ES-I3 (cell line): ENCODE measurements at regions not wholly inside any gene's neighbourhood (a gene's known extent, or its start where the extent isn't known, plus 50 kb on each side); places are given as distances from the start of the nearest gene placed in this dataset.

ENCODE experiments used
- H3K36me3 ChIP-seq: 2 replicates; pipeline ENCODE4 v1.6.1; 2013; ENCODE audit warnings: mild to moderate bottlenecking, low read length, control low read depth, moderate library complexity; ENCODE audit not compliant: insufficient read depth
- H3K4me1 ChIP-seq: 2 replicates; pipeline ENCODE4 v1.6.1; 2013; ENCODE audit warnings: mild to moderate bottlenecking, control low read depth, low read length; ENCODE audit not compliant: insufficient read depth
- H3K9ac ChIP-seq: 2 replicates; pipeline ENCODE4 v1.6.1; 2013; ENCODE audit warnings: low read depth, mild to moderate bottlenecking, low read length, moderate library complexity
- H3K9me3 ChIP-seq: 2 replicates; pipeline ENCODE4 v1.6.1; 2013; ENCODE audit warnings: mild to moderate bottlenecking, low read length, moderate library complexity; ENCODE audit not compliant: control insufficient read depth, insufficient read depth

DNA sequence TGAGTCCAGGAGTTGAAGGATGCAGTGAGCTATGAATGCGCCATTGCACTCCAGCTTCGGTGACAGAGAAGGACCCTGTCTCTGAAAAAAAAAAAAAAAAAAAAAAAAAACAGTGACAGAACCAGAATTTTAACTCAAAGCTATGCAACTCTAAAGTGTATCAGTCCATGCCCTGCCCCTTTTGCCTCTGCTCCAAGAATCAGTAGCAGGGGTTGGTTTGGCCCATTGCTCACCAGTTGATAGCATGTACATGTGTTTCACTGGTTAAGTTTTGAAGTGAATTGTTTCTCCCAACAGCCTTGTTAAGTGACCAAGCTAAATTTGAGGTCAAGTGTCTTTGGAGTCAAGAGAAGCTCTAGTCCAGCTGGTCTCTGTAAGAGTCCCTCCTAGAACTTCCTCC, 245.9 kb downstream of the PLPP3 start:
- peaks cover 12% of the 10 kb centered on the region; the same call in 1 of the 2 replicates for H3K4me1 ChIP-seq
- no peaks in the 10 kb centered on the region for H3K36me3 ChIP-seq
- H3K9me3 ChIP-seq = no peaks in the 10 kb centered on the region
- H3K9ac ChIP-seq = no peak overlapping the region

- no peak overlapping the region for H3K9ac ChIP-seq
- no peaks in the 10 kb centered on the region for H3K36me3 ChIP-seq
- no peaks in the 10 kb centered on the region for H3K9me3 ChIP-seq
- H3K4me1 ChIP-seq = peaks cover 12% of the 10 kb centered on the region; the same call in 1 of the 2 replicates
These were observed 247.3 kb downstream of the PLPP3 start for GRCh38 chr1:56331892-56332567.

- Histone ChIP-seq H3K4me1 (peaks cover 12% of the 10 kb centered on the region; the same call in 1 of the 2 replicates), H3K36me3 (no peaks in the 10 kb centered on the region), H3K9ac (no peak overlapping the region), H3K9me3 (no peaks in the 10 kb centered on the region)
These were observed 248.0 kb downstream of the PLPP3 start for GRCh38 chr1:56331207-56331891.

GRCh38 chr1:56330391-56331026, 248.9 kb downstream of the PLPP3 start:
- H3K4me1 ChIP-seq = peaks cover 12% of the 10 kb centered on the region; the same call in 1 of the 2 replicates
- no peaks in the 10 kb centered on the region for H3K9me3 ChIP-seq
- no peaks in the 10 kb centered on the region for H3K36me3 ChIP-seq
- no peak overlapping the region for H3K9ac ChIP-seq

- peaks cover 12% of the 10 kb centered on the region; the same call in 1 of the 2 replicates for H3K4me1 ChIP-seq
- H3K9me3 ChIP-seq = no peaks in the 10 kb centered on the region
- H3K9ac ChIP-seq = no peak overlapping the region
- H3K36me3 ChIP-seq = no peaks in the 10 kb centered on the region
These were observed 249.4 kb downstream of the PLPP3 start for GRCh38 chr1:56329970-56330369.

- Histone ChIP-seq H3K4me1 (peaks cover 12% of the 10 kb centered on the region; the same call in 1 of the 2 replicates), H3K9ac (no peak overlapping the region), H3K36me3 (no peaks in the 10 kb centered on the region), H3K9me3 (no peaks in the 10 kb centered on the region)
These were observed 252.2 kb downstream of the PLPP3 start for GRCh38 chr1:56327195-56327594.

DNA sequence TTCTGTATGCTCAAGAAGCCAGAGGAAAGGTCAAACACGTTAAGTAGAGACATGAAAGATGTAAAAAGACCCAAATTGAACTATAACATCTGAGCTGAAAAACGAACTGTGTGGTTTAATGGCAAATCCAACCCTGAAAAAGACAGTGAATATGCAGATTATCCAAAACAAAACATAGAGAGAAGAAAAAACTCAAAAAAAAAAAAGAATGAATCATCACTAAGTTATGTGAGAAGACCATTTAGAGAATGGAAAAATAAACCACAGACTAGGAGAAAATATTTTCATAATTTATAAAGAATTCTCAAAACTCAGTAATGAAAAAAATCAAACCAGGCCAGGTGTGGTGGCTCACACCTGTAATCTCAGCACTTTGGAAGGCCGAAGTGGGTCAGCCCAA, 253.3 kb downstream of the PLPP3 start:
- H3K4me1 ChIP-seq = peaks cover 11% of the 10 kb centered on the region; the same call in 1 of the 2 replicates

GRCh38 chr1:56324504-56324903, 254.9 kb downstream of the PLPP3 start:
- Histone ChIP-seq H3K9me3 (no peaks in the 10 kb centered on the region), H3K9ac (no peak overlapping the region), H3K4me1 (no peaks in the 10 kb centered on the region), H3K36me3 (no peaks in the 10 kb centered on the region)

More for the DNA sequence above, 253.3 kb downstream of the PLPP3 start:
- Histone ChIP-seq H3K36me3 (no peaks in the 10 kb centered on the region), H3K9ac (no peak overlapping the region), H3K9me3 (no peaks in the 10 kb centered on the region)

DNA sequence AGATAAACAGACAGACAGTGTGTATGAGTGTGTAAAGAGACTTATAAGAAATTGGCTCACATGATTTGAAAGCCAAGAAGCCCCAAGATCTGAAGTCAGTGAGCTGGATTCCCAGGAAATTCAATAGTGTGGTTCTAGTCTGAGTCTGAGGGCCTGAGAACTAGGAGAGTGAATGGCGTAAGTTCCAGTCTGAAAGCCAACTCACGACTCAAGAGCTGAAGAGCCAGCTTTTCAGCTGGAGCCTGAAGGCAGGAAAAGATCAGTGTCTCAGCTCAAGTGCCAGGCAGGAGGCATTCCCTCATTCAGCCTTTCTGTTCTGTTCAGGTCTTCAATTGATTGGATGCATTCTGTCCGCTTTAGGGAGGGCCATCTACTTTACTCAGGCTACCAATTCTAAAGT, 257.2 kb downstream of the PLPP3 start:
- no peaks in the 10 kb centered on the region for H3K36me3 ChIP-seq
- no peaks in the 10 kb centered on the region for H3K9me3 ChIP-seq
- H3K9ac ChIP-seq = no peak overlapping the region
- no peaks in the 10 kb centered on the region for H3K4me1 ChIP-seq

DNA sequence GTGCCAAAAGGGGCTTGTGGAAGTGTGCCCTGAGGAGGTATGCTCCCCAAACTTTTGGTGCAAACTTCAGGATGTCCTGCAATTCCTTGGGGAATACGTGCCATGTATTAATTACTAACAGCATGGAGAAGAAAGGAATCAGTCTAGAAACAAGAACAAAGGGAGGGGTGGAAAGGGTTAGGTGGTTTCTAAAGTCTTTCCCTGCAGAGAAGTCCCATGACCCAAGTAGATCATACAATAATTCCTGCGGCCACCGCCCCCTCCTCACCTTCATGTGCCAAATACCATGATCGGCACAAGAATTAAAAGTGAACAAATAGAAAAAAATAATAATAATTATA, 258.2 kb downstream of the PLPP3 start:
- Histone ChIP-seq H3K9me3 (no peaks in the 10 kb centered on the region), H3K36me3 (no peaks in the 10 kb centered on the region), H3K4me1 (no peaks in the 10 kb centered on the region), H3K9ac (no peak overlapping the region)

DNA sequence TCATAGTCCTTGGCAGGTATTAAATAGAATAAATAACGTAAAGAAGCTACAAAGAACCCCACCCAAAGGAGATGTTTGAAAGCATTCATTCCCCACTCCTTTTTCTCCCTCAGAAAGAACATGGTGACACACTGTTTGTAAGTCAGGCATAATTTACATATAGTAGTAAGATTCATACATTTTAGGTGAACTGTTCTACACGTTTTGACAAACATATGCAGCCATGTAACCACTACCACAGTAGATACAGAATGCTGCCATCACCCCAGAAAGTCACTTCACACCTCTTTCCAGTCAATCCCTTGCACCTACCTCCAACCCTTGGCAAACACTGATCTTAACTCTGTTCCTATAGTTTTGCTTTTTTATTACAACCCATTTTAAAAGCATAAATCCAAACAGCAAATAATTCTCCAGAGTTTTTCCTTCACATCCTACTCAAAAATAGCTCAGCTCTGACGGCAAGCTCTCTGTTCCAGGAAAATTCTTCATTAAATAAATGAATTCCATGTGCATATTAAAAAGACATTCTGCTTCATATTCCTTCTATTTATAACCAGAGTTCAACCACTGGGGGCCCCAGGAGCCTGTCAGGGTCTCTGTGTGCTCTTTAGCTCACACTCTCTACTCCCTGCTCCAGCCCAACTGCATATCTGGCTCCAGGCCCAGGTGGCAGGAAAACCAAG, 258.8 kb downstream of the PLPP3 start:
- no peaks in the 10 kb centered on the region for H3K9me3 ChIP-seq
- H3K4me1 ChIP-seq = no peaks in the 10 kb centered on the region
- H3K36me3 ChIP-seq = no peaks in the 10 kb centered on the region
- no peak overlapping the region for H3K9ac ChIP-seq

GRCh38 chr1:56317722-56318121, 261.6 kb downstream of the PLPP3 start:
- Histone ChIP-seq H3K36me3 (no peaks in the 10 kb centered on the region), H3K9ac (no peak overlapping the region), H3K4me1 (no peaks in the 10 kb centered on the region), H3K9me3 (peaks cover 3% of the 10 kb centered on the region)

GRCh38 chr1:56315293-56315942, 263.9 kb downstream of the PLPP3 start:
- peaks cover 3% of the 10 kb centered on the region for H3K9me3 ChIP-seq
- H3K36me3 ChIP-seq = no peaks in the 10 kb centered on the region
- H3K9ac ChIP-seq = no peak overlapping the region
- H3K4me1 ChIP-seq = no peaks in the 10 kb centered on the region

DNA sequence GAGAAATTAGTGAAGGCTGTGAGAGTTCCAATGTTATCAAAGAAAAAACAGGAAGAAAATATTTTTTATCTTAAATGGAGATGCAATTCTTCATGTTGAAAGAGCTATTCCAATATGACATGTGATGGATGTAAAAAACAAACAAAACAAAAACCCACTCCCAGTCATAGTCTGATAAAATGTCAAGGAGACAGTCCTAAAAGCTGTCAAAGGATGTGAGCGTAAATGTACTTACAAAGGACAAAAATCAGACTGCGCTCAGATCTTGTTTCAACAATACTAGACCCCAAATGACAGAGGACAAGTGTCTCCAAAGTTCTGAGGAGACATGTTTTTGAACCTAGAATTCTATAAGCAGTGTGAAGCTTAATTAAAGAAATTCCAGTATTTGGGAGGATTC, 265.8 kb downstream of the PLPP3 start:
- no peaks in the 10 kb centered on the region for H3K4me1 ChIP-seq
- no peak overlapping the region for H3K9ac ChIP-seq
- peaks cover 7% of the 10 kb centered on the region for H3K9me3 ChIP-seq
- no peaks in the 10 kb centered on the region for H3K36me3 ChIP-seq
